ENCODE measurements at regions not wholly inside any gene's neighbourhood (a gene's known extent, or its start where the extent isn't known, plus 50 kb on each side); places are given as distances from the start of the nearest gene placed in this dataset.
"Not testable (repeated sequence)": the region's sequence is repeated elsewhere in the genome, so short reads cannot be mapped to it uniquely, and the experiment has no call there.

DNA sequence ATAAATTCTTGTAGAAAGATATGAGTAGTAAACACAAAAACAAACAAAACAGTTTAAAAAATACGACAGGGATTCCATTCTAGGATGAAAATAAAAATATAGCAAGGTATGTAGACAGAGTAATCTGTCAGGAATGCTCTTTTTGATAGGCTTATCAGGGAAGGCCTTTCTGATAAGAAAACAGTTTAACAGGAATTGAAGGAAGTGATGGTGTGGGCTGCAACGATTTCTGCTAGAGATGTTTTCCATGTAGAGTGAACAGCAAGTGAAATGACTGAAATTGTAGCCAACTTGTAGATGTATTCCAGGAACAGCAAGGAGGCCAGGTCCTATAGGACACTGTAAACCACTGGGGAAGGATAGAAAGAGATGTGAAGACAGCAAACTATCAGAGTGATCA is 689.7 kb upstream of the GJE1 start:
- no peak for DNase-seq

DNA sequence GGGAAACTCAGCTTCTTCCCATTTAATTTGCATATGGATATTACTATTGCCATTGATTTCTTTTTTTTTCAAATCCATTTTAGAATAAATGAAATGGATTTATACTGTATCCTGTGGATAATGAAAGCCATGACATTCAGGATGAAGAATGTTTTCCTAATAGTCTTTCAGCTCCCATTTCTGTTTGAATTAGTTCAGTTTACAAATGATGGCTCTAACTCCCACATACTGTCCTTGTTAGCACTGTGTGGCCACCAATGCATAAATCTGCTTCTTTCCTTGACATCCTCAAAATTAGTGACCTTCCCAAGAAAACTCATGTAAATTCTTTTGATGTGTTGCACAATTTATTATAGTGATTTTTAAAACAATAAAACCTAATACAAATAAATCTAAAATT is 693.2 kb upstream of the GJE1 start:
- DNase-seq, result no peak

DNA sequence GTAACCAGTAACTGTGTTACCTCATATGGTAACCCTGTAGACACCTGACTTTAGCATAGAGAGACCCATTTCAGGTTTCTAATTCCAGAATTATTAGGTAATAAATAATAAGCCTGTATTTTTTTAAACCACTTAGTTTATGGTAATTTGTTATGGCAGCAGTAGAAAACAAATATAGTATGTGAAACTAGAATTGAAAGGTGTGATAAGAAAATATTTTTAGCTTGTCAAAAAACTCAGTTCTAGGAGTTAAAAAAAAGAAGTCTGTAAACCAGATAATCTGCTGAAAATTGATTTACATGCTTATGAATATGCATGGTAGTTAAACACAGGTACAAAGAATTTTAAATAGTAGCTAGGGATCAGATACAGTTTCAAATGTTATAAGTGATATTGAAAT is 695.0 kb upstream of the GJE1 start:
- no peak for DNase-seq

DNA sequence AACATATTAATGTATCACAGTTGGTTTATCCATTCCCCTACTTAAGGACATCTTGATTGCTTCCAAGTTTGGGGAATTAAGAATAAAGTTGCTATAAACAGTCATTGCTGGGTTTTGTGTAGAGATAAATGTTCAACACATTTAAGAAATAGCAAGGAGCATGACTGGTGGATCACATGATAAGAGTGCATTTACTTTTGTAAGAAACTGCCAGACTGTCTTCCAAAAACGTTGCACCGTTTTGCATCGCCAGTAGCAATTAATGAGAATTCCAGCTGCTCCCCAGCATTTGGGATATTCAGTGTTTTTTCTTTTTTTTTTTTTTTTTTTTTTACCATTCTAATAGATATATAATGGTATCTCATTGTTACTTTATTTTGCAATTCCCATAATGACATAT is 695.7 kb upstream of the GJE1 start:
- DNase-seq, result no peak

DNA sequence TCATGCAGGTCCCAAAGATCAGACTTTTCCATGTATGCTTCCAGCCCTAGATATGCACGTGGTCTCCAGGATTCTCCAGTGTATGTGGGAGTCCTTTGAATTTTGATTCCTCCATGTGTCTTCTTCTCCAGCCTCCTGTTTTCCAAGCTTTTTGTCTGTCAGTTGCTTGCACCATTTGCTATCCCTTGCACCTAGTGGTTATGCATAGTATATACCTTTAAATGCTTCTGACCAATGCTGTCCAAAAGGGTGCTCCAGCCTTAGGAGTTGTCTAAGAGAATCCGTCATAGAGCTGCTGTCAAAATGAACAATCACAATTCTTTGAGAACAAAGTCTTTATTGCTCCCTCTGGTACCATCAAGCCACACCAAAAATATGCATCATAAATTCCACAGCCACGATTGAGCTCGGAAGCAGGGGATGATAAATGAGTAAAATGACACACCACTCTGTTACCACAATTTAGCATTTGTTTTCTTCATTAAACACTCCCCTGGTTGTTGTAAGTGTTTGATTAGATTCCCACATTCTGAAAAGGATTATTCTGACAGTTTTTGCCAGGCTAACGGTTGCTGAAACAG is 706.2 kb upstream of the GJE1 start:
- no peak for DNase-seq

DNA sequence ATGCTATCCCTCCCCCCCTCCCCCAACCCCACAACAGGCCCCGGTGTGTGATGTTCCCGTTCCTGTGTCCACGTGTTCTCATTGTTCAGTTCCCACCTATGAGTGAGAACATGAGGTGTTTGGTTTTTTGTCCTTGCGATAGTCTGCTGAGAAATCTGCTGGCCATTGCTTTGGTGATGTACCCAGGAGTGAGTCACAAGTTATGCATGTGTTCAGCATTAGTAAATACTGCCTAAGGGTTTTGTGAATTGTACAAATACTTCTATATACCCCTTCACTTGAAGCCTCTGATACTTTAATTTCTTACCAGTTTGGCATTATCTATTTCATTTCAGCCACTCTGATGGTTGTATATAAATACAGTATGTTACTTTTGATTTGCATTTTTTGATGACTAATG is 711.3 kb upstream of the GJE1 start:
- no peak for DNase-seq

DNA sequence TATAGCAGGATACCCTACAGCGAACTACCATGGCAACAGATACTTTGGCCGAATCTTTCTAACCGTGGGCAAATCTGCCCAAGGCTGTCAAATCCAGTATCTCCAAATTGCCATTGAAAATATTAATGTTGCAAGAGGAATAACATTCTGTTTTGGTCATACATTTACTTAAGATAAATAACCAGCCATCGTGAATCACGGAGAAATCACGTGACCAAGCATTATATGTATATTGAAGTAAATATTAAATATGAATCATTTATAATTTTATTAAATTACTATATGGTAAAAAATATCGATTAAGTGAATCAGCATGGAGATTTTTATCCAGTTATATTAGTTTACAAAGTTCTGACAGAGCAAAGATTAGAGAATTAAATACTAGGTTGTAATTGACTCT is 714.6 kb upstream of the GJE1 start:
- DNase-seq, result no peak

DNA sequence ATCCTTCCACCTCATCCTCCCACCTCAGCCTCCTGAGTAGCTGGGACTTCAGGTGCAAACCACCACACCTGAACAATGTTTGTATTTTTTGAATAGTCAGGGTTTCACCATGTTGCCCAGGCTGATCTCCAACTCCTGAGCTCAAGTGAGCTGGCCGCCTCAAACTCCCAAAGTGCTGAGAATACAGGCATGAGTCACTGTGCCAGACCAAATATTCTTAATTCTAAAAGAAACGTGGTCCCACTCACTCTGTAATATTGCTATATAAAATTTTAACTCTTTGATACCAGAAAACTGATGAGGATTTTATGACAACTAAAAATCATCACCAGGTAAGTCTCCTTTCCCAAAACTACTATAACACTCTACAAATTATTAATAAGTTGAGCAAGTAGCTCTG is 716.8 kb upstream of the GJE1 start:
- DNase-seq, result no peak

DNA sequence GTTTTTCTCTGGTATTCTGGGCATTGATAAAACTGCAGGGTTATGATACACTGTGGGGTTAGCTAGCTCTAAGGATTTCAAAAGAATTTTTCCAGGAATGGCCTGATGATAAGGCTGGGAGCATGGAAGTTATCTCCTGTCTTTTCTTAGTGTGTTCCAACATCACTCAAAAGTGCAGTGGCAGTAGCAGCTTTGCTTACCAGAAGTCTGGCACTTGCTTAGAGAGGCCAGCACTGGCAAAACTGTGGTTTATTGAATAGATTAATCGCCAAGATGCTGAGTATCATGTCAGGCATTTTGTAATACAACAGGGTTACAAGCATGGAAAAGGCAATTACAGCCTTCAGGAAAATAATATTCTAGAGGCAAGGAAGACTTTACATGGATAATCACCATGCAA is 719.5 kb upstream of the GJE1 start:
- no peak for DNase-seq

DNA sequence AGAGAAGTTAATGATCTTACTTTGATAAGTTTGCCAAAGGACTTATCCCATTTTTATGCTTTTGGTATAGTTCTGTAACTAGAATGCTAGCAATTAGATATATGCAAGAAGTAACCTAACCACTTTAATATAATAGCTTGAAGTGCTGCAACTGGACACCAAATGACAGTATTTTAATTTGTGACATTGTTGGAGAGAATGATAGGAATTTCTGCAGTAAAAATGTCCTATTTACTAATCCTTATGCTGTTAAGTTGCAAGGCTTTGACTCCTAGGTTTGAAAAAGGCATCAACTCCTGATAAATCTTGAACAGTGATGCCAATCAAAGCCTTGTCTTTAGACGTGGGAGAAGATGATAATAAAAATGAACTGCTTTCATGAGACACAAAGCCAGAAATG is 726.0 kb upstream of the GJE1 start:
- DNase-seq, result no peak

DNA sequence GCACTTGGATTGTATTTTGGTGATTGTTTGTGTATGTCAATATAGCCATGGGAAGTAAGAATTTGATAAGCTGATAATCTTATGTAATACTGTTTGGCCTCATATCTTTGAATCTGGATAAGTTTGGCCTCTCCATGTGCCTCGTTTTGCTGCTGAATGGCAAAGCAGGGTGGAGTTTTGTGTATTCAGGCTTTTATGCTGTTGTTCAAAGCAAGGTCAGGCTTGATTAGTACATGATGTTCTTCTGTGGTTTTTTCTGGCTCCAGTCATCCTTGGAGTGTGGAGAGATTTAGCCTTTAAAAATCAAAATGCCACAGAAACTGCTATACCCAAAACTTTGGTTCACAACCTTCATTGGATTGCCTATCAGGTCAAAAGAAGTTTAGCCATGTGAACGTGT is 728.9 kb upstream of the GJE1 start:
- no peak for DNase-seq

DNA sequence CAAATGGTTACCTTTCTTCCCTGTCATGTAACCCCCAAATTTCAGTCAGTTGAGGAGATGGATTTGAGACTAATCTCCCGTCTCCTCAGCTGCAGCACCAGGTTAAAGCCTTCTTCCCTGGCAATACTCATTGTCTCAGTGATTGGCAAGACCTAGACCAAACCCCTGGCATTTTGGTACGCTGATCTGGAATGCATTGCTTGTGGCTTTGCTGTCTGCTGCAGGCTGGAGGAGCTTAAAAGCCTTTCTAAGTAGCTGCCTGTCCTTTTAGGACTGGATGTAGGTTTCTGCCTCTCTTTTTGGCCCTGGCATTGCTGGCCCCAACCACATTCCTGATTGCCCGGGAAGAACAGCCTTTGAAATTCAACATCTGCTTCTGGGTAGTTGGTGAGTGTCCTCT is 729.6 kb upstream of the GJE1 start:
- DNase-seq, result no peak

DNA sequence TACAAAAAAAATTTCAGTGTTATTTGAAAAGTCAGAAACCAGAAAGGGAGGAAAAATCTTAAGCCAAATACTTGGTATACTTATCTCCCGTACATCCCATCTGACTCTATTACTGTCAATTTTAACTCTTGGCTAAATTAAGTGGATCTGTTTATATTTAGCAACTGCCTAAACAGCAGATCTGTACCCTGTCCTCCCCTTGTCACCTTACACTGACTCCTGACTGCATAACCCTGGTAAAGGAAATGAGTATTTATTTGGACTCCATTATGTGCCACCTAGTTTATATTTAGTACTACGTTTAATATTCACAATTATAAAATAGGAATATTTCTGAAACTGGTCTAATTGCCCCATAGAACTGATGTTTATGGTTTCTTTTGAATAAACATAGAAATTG is 730.2 kb upstream of the GJE1 start:
- DNase-seq, result no peak

DNA sequence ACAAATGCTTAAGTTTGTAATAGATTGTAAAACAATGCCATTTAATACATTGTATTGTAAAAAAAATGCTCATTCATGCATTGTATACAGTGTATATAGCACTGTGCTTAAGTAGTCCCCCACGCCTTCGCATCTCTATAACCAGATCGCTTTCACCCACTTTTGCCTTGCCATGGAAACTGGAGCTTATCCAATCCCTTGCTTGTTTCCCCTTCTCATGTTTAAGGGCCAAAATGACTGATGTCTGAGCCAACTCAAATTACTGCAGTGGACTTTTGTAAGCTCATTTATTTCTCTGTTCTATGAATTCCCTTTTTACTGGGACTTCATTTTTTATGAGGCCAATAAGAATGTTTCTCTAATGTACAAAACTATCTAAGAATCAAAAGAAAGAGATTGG is 730.9 kb upstream of the GJE1 start:
- no peak for DNase-seq

DNA sequence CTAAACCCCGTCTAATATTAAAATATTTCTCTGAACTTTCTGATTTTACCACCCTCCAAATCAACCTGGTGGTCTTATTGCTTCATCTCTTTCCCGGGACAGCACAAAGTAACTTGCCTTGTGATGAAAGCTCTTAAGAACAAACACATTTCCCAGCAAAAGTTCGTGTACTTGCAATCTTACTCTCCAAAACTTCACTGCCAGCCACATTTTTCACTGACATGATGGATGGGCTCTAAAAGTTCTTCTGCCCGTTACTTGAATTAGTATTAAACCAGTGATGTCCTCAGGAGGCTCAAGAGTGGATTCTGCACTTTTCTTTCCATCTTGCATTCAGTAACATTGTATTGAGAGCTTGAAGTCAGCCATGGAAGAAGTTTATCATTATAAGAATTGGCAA is 731.6 kb upstream of the GJE1 start:
- DNase-seq, result no peak

DNA sequence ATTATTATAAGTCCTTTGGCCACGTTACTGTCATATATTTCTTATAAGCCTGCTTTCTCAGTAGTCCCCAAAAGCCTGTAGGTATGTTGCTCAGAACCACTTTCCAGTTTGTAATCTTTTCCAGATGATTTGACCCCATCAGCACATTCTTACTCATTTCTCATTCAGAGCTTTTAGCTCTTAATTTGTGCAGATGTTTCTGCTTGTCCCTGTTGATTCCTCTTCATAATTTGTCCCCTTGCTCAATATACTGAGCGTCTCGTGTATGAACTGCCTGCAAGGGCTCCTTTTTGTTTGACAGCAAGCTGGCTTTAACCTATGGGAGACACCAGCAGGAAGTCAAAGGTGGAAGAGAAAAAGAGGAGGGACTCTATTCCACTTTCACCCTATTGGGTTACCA is 733.8 kb upstream of the GJE1 start:
- DNase-seq, result no peak

DNA sequence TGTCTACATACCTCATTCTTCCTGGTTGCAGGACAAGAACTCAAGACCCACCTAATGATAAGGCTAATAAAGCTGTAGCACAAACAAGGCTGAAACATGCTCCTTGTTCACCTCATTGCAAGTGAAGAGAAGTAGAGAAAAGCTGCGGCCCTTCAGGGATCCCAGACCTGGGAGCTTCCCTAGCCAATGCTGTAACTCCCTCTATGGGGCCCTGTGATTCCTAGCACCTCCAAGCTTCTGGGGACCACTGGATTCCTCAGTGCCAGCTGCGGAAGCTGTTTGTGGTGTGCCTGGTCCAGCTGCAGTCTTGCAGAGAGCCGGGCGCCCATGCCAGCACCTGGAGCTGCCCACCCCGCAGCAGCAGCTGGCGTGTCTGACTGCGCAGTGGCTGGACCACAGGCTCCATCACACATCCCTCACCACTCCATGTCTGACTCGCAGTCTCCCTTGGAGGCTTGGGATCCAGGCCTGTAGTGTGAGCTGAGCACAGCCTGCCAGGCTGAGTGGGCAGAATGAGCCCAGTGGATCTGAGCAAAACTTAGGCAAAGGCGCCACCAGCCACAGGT is 737.2 kb upstream of the GJE1 start:
- no peak for DNase-seq

DNA sequence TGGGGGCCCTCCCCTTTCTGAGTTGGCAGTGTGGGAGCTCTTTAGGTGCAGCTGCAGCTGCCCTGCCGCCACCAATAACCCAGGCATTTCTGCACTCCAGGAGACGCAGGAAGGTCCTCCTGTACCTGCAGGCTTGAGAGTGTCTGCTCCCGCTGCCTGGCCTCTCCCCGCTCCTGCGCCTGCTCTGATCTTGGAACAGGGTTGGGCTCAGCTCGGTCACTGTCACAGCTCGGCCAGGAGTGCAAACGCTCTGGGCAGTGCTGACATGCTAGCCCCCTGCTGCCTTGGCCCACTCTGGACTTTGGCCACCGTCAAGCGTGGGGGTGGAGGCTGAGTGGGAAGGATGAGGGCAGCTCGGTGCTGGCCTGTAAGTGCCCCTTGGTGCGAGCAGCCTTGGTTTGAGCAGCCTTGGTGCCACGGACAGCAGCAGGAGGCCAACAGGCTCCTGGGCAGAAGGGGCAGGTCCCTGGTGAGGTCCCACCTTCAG is 738.1 kb upstream of the GJE1 start:
- no peak for DNase-seq

DNA sequence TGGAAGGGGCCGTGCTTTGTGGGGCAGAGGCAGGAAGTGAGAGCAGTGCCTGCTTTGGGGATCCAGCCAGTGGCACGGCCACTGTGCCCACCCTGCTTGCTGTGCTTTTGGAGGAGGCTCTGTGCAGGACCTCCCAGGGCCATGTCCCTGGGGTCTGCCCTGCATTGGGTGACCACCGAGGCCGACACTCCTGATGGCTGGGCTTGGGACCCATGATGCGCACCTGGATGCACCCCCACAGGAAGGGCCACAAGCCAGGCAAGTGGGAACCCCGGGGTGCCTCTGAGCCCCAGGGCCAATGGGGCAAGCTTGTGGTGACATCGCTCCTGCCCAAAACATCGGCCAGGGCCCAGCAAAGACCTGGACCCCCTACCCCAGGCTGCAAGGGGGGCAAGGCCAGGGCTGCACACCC is 738.6 kb upstream of the GJE1 start:
- DNase-seq, result no peak

DNA sequence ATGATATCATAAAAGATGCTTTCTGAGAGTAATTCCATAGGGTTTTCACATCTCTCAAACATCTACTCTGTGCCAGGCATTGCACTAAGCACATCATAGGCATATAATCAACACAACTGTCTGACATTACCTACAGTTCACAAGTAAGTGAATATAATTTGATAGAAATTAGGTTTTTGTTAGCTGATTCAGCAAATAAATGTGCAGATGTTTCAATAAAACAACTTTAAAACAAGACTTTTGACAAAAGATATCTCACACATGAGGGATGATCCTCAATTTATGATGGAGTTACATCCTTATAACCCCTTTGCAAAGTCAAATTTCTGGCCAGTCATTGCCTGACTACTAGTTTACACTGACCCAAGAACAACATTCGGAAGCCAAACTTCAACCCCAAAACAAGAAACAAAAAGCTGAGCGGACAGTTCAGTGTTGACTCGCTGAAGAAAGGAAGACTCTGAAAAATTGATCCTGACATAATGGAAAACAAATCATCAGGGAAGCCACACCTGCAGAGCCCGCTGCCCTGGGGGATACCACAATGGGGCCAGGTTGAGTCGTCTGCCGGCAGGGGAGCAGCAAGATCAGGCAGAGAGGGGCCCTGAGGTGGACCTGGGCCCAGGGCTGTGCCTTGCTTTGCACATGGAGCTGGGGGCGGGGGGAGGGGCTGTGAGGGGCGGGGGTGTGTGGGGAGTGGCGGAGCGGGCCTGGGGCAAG is 739.2 kb upstream of the GJE1 start:
- DNase-seq, result no peak

DNA sequence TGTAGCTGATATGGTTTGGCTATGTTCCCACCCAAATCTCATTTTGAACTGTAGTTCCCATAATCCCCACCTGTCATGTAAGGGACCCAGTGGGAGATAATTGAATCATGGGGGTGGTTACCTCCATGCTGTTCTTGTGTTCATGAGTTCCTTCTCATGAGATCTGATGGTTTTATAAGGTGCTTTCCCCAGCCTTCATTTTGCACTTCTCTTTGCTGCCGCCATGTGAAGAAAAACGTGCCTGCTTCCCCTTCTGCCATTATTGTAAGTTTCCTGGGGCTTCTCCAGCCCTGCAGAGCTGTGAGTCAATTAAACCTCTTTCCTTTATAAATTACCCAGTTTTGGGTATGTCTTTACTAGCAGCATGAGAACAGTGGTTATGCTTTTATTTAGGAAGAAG is 741.6 kb upstream of the GJE1 start:
- DNase-seq, result not testable (repeated sequence)

DNA sequence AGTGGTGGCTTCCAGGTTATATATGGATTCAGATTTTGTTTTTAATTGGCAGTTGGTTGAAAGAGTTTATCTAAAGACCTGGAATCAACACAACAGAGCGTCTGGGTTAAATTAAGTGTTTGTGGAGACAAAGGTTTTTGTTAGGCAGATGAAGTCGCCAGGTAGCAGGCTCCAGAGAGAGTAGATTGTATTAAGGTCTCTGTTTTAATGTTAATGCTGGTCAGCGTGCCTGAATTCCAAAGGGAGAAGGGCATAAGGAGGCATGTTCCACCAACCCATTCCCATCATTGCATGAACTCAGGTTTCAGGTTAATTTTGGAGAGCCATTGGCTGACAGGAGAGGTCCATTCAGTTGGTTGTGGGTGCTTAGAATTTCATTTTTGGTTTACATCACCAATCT is 744.1 kb upstream of the GJE1 start:
- no peak for DNase-seq

DNA sequence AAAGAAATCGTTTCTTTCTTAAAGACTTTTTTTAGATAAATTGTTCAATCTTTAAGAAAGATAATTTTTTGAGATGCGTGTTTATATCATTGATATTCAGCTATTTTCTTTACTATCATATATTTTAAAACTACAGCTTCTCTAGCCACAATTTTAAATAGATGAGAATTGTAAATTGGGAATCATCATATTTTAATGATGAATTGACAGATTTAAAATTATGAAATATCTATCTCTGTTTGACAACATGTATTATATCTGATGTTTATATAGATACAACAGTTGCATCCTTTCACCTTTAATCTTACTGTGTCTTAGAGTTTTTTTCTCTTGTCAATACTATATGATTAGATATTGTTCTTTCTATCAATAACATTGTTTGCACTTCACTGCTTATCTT is 762.3 kb upstream of the GJE1 start:
- DNase-seq, result no peak

DNA sequence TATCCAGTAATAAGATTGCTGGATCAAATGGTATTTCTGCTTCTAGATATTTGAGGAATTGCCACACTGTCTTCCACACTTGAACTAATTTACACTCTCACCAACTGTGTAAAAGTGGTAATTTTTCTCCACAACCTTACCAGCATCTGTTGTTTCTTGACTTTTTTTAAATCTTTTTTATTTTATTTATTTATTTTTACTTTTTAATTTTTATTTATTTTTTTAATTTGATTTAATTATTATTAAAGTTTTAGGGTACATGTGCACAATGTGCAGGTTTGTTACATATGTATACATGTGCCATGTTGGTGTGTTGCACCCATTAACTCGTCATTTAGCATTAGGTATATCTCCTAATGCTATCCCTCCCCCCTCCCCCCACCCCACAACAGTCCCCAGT is 765.9 kb upstream of the GJE1 start:
- DNase-seq, result not testable (repeated sequence)

DNA sequence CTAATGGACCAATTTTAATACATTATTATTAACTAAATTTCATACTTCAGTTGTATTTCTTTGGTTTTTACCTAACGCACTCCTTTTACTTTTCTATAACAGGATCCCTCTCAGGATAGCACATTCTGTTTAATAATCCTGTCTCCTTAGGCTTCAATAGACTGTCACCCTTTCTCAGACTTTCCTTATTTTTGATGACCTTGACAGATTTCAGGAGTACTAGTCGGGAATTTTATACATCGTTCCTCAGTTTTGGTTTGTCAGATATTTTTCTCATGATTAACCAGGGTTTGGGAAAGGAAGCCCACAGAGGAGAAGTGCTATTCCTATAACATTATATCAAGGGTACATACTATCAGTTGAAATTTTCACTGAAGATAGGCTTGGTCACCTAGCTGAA is 768.0 kb upstream of the GJE1 start:
- no peak for DNase-seq

Data from suppressor macrophage treated with lipopolysaccharide for 1 hour (primary cell).